Neuron (in vitro differentiated cells): ENCODE measurements at regions not wholly inside any gene's neighbourhood (a gene's known extent, or its start where the extent isn't known, plus 50 kb on each side); places are given as distances from the start of the nearest gene placed in this dataset.
"Not testable (repeated sequence)": the region's sequence is repeated elsewhere in the genome, so short reads cannot be mapped to it uniquely, and the experiment has no call there.

Experiments used
- H2AFZ ChIP-seq: one replicate; pipeline ENCODE4 v1.6.1; 2013; ENCODE audit warnings: low read depth, mild to moderate bottlenecking, inconsistent platforms, low read length, moderate library complexity
- H3K27me3 ChIP-seq: one replicate; pipeline ENCODE4 v1.6.1; 2013; ENCODE audit warnings: low read length; ENCODE audit not compliant: insufficient read depth
- H3K36me3 ChIP-seq: one replicate; pipeline ENCODE4 v1.6.1; 2013; ENCODE audit warnings: low read length; ENCODE audit not compliant: insufficient read depth
- H3K4me1 ChIP-seq: one replicate; pipeline ENCODE4 v1.6.1; 2013; ENCODE audit warnings: low read length; ENCODE audit not compliant: insufficient read depth
- H3K4me3 ChIP-seq: 2 replicates; pipeline ENCODE4 v1.5.1; 2013; ENCODE audit warnings: mild to moderate bottlenecking, low read length, moderate library complexity
- H3K9me3 ChIP-seq: one replicate; pipeline ENCODE4 v1.6.1; 2013; ENCODE audit warnings: low read length

DNA sequence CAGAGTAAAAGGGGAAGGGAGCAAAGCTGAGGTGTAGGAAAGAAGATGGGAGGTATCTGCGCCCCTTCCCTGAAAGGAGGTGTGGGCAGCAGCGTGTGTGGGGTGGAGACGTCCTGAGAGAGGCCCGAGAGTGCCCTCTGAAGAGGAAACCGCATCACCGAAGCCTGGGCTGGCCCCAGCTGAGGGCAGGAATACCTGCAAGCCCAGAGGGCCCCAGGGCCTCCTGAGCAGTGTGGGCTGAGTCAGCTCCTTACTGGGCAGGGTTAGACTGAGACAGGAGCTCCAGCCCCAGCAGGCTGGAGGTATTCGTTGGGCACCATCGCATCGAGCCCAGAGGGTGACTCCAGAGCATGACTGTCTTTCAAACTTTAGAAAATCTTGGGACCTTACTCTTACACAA lies 534.0 kb upstream of the B3GAT1 start:
- Histone ChIP-seq H3K4me3 (no peak overlapping the region), H3K27me3 (peaks cover 2% of the 10 kb centered on the region), H3K4me1 (peaks cover 17% of the 10 kb centered on the region), H3K36me3 (no peaks in the 10 kb centered on the region), H3K9me3 (no peaks in the 10 kb centered on the region), H2AFZ (no peak overlapping the region)

DNA sequence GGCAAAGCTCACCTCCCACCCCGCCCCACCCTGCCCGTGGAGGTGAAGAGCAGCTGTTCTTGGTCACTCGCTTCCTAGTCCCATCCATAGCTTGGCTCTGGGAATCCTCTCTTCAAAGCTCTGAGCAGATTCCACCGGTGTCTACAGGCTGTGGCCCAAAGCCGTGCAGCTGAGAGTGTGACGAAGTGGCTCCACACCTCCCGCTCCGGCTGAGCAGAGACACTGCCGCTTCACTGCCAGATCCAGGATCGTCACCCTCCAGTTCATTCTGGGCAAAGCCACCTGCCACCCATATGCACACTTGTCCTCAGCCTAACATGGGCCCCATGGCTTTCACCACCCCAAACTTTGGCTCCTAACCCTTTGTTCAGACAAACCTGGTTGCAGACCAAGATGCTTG lies 532.9 kb upstream of the B3GAT1 start:
- Histone ChIP-seq H3K36me3 (no peaks in the 10 kb centered on the region), H3K9me3 (no peaks in the 10 kb centered on the region), H3K27me3 (peaks cover 2% of the 10 kb centered on the region), H2AFZ (no peak overlapping the region), H3K4me1 (peaks cover 26% of the 10 kb centered on the region), H3K4me3 (no peak overlapping the region)

DNA sequence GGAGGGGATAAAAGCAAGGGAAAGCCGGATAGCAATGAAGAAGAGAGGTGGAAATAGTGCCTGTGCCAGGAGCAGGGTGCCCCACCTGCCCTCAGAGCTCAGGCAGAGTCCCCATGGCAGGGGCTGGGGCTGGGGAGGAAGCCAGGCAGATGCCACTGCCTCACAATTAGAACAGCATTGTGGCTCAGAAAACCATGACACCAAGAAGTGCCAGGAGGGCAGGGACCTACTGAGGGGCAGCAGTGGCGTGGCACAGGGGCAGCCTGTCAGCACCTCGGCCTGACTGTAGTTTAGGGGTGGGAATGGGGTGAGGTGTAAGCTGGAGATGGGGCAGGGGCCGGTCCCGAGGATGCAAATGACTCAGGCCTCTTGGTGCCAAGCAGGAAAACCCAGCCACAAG lies 532.1 kb upstream of the B3GAT1 start:
- Histone ChIP-seq H3K4me3 (no peak overlapping the region), H3K9me3 (no peaks in the 10 kb centered on the region), H3K4me1 (peaks cover 32% of the 10 kb centered on the region), H3K36me3 (no peaks in the 10 kb centered on the region), H2AFZ (no peak overlapping the region), H3K27me3 (peaks cover 2% of the 10 kb centered on the region)

DNA sequence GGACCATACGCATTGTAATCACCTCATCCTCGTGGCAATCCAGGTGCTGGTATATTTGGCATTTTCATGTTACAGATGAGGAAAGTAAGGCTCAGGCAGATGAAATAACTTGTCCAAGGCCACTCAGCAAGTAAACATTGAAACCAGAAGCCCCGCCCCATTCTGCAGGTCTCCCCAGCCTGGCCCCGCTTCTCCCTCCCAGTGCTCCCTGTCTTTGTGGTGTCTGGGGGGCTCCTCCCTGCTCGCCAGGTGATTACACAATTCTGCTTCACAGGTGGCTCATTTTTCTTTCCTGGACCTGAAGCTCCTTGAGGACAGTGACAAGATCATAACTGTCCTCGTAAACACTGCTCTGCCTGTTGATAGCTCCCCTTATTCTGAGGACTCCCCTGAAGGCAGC lies 531.5 kb upstream of the B3GAT1 start:
- peaks cover 37% of the 10 kb centered on the region for H3K4me1 ChIP-seq
- no peaks in the 10 kb centered on the region for H3K9me3 ChIP-seq

DNA sequence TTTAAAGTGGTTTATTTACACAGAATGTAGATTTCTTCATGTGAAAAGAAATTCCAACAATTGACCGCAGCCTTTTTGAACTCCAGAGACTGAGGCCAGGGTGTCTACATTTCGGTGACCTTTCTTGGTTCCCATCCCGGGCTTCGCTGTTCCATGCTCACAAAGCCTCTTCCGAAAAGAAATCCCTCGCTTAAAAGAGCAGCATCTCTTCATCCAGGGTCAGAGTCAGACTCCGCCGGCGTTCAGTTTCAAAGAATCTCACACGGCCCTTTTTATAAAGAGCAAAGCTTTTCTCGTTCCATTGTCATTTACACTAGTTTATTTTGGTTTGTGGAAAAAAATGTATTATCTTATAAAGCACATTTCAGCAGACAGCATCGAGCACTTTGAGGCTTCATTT lies 530.6 kb upstream of the B3GAT1 start:
- H3K4me3 ChIP-seq, result no peak overlapping the region
- H3K36me3 ChIP-seq, result no peaks in the 10 kb centered on the region
- no peaks in the 10 kb centered on the region for H3K9me3 ChIP-seq
- peaks cover 2% of the 10 kb centered on the region for H3K27me3 ChIP-seq
- H3K4me1 ChIP-seq, result peaks cover 39% of the 10 kb centered on the region
- no peak overlapping the region for H2AFZ ChIP-seq

More for the DNA sequence above, 531.5 kb upstream of the B3GAT1 start:
- Histone ChIP-seq H3K27me3 (peaks cover 2% of the 10 kb centered on the region), H2AFZ (no peak overlapping the region), H3K36me3 (no peaks in the 10 kb centered on the region), H3K4me3 (no peak overlapping the region)

DNA sequence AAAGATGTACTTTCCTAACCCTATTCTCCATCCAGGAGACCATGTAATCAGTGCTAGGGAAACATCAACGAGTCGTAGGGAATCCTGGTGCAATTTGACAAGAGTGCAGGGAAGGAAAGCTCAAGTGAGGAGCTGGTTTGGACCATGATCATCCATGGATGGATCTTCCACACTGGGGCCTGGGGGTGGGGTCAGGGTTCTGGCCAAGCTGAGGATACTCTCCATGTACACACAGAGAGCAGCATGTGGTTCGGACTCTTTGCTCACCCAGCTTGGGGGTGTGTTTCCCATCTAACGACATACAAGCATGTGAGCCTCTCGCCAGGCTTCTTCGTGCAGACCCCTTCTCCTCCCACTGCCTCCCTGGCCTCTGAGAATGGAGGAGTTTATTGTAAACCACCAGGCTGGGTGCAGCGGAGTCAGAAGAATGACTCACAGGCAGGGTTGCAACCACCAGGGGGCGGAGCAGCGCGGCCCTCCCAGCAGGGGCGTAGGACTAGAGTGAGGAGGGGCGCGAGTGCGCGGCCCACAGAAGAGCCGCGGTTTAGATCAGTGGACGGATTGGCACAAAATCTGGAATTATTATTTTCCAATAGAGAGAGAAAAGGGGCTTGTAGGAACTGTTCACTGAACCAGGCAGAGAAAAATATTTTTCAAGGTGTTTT lies 530.0 kb upstream of the B3GAT1 start:
- H3K27me3 ChIP-seq, H3K4me3 ChIP-seq, H2AFZ ChIP-seq, H3K9me3 ChIP-seq, H3K36me3 ChIP-seq: not testable (repeated sequence)
- H3K4me1 ChIP-seq, result peaks cover 39% of the 10 kb centered on the region

DNA sequence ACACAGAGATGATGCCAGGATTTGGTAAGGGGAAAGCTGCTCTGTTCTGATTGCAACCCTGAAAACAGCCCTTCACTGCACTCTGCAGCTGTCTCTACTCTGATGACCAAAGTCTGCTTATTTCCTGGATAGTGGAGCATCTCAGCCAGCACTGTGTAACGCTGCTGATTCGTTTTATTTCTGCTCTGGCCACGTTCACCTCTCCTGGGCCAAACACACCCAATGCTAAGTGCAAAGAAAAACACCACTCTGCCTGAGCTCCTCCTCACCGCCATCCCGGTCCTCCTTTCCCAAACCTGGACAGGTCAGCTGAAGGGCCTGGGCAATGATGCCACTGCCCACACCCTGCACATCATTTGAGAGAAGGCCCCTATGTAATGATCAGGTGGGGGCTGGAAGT lies 529.3 kb upstream of the B3GAT1 start:
- no peak overlapping the region for H3K4me3 ChIP-seq
- H3K4me1 ChIP-seq, result peaks cover 39% of the 10 kb centered on the region
- H3K27me3 ChIP-seq, result peaks cover 2% of the 10 kb centered on the region
- no peaks in the 10 kb centered on the region for H3K36me3 ChIP-seq
- H2AFZ ChIP-seq, result no peak overlapping the region
- H3K9me3 ChIP-seq, result no peaks in the 10 kb centered on the region

DNA sequence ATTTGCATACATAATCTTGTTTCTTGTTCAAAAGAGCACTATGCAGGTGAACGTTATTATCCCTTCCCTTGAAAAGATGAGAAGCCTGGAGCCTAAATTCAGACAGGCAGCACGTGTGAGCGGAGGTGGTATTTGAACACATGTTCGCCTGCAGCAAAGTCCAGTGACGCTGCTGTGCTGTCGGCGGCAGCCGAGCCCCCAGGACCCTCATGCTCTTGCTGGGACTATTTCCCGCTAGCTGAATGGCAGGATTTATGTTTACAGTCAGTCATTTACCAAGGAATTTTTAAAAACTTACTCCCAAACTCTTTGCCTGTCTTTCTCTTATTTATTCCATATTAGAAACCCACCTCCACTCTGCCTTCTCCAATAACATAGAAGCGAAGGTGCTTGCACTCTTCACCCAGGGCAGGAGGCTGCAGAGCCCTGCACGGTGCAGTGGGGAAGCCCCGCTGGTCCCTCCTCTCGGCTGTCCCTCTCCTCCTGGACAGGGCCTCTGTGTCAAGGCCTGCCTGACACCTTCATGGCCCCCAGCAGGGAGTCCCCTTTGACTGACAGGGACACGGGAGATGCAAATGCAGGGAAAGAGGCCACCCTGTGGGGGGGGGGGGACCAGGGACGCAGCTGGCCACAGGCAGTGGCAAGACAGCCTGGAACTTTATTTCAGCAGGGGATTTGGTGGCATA lies 528.5 kb upstream of the B3GAT1 start:
- Histone ChIP-seq H3K4me1 (peaks cover 39% of the 10 kb centered on the region), H3K4me3 (no peak overlapping the region), H3K27me3 (peaks cover 2% of the 10 kb centered on the region), H2AFZ (no peak overlapping the region), H3K36me3 (no peaks in the 10 kb centered on the region), H3K9me3 (no peaks in the 10 kb centered on the region)

DNA sequence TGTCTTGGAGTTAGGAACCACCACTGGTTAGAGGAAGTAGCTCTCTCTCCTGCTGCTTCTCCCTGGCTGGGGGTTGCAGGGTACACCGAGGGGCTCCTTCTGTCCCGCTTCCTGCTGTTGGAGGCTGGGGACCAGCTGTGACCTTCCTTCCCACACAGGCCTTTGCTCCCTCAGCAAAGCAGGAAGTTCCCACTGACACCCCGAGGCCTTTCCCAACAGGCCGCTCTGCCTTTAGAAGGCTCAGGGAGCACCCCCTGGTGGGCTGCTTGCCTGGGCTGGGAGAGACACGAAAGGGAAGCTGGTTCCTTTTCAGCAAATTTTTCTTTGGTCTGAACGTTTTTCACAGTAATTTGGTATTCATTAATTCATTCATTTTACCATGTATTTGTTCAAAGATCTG lies 527.9 kb upstream of the B3GAT1 start:
- Histone ChIP-seq H2AFZ (no peak overlapping the region), H3K9me3 (no peaks in the 10 kb centered on the region), H3K36me3 (no peaks in the 10 kb centered on the region), H3K4me3 (no peak overlapping the region), H3K27me3 (no peaks in the 10 kb centered on the region), H3K4me1 (peaks cover 39% of the 10 kb centered on the region)

DNA sequence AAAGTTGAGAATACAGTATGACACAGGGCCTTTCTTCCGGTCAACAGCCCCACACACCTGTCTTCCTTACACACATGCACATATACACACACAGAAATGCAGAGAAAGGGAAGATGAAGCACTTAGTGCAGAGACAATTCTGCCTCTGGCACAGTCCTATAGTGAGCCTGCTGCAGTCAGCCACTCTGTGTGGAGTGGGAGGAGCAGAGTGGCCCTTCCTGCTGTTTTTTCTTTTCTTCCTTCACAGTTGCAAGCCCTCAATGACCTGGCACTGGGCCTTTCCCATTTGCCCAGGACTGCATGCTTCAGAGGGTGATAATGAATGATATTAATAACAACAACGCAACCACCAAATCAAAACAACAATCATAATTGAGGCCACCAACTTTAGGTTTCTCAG lies 527.0 kb upstream of the B3GAT1 start:
- Histone ChIP-seq H3K4me1 (peaks cover 39% of the 10 kb centered on the region), H3K4me3 (no peak overlapping the region)

DNA sequence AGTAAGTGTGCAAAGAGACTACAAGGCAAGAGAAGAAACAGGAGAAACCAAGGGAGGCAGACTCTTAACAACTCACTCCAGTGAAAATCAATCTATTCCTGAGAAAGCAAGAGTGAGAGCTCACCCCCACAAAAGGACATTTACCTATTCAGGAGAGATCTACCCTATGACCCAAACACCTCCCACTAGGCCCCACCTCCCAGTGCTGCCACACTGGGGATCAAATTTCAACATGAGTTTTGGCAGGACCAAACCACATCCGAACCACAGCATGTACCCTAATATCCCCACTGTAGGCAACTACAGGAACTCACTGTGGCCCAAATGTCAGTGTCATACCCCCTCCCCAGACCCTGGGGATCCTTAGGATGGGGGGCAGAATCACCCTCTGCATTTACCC lies 526.2 kb upstream of the B3GAT1 start:
- Histone ChIP-seq H3K4me1 (peaks cover 36% of the 10 kb centered on the region), H3K4me3 (no peak overlapping the region), H2AFZ (no peak overlapping the region), H3K9me3 (no peaks in the 10 kb centered on the region), H3K36me3 (no peaks in the 10 kb centered on the region), H3K27me3 (no peaks in the 10 kb centered on the region)

More for the DNA sequence above, 527.0 kb upstream of the B3GAT1 start:
- H3K27me3 ChIP-seq, result no peaks in the 10 kb centered on the region
- H2AFZ ChIP-seq, result no peak overlapping the region
- H3K9me3 ChIP-seq, result no peaks in the 10 kb centered on the region
- H3K36me3 ChIP-seq, result no peaks in the 10 kb centered on the region

DNA sequence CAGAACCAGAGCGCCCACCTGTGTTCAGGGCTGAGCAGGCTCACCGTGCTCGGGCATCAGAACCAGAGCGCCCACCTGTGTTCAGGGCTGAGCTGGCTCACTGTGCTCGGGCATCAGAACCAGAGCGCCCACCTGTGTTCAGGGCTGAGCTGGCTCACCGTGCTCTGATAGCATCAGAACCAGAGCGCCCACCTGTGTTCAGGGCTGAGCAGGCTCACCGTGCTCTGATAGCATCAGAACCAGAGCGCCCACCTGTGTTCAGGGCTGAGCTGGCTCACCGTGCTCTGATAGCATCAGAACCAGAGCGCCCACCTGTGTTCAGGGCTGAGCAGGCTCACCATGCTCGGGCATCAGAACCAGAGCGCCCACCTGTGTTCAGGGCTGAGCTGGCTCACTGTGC lies 525.2 kb upstream of the B3GAT1 start:
- H3K4me3 ChIP-seq, H2AFZ ChIP-seq, H3K27me3 ChIP-seq, H3K9me3 ChIP-seq, H3K36me3 ChIP-seq: not testable (repeated sequence)
- peaks cover 29% of the 10 kb centered on the region for H3K4me1 ChIP-seq

DNA sequence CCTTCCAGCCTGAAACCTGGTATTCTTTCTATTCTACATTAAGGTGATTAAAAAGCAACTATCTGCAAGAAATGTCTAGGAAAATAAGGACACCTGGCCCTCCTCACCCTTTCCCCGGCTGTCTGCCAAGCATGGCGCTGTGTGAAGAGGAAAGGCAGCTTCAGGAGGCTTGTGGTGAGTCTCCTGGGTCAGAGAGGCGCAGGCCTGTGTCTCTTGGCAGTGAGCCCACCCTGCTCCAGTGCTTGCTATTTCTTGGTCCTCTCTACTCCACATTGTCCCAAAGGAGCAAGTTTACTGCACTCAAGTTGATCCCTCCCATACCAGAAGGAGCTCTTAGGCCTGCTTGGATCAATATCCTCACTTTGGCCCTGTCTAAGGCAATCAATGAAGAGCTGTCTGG lies 520.7 kb upstream of the B3GAT1 start:
- Histone ChIP-seq H2AFZ (no peak overlapping the region), H3K36me3 (no peaks in the 10 kb centered on the region), H3K27me3 (no peaks in the 10 kb centered on the region), H3K4me1 (no peaks in the 10 kb centered on the region), H3K9me3 (no peaks in the 10 kb centered on the region), H3K4me3 (no peak overlapping the region)

DNA sequence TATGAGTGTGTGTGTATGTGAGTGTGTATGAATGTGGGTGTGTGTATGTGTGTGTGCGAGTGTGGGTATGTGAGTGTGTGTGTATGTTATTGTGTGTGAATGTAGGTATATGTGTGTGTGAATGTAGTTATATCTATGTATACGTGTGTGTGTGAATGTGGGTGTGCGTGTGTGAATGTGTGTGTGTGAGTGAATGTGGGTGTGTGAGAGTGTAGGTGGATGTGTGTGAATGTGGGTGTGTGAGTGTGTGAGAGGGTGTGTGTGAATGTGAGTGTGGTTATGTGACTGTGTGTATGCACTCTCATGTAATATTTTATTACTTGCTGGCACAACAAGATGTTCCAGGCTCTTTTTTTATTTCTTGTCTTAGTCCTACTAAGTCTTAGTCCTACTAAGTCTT lies 513.4 kb upstream of the B3GAT1 start:
- no peaks in the 10 kb centered on the region for H3K4me1 ChIP-seq
- no peaks in the 10 kb centered on the region for H3K27me3 ChIP-seq
- H3K36me3 ChIP-seq, result no peaks in the 10 kb centered on the region
- no peak overlapping the region for H2AFZ ChIP-seq
- no peaks in the 10 kb centered on the region for H3K9me3 ChIP-seq
- no peak overlapping the region for H3K4me3 ChIP-seq
